GM18951 (cell line): ENCODE measurements at regions not wholly inside any gene's neighbourhood (a gene's known extent, or its start where the extent isn't known, plus 50 kb on each side); places are given as distances from the start of the nearest gene placed in this dataset.
"Not testable (repeated sequence)": the region's sequence is repeated elsewhere in the genome, so short reads cannot be mapped to it uniquely, and the experiment has no call there.

Experiments used
- POLR2A ChIP-seq: IDR thresholded peaks from 4 replicates; pipeline ENCODE4 v1.6.1; 2011; ENCODE audit warnings: mild to moderate bottlenecking; ENCODE audit not compliant: insufficient read length, insufficient read depth; ENCODE audit errors: extremely low read depth
- in situ Hi-C: fragments of 300-500 bp; cut with MboI; formaldehyde crosslinking; loops from one replicate; pipeline ENCODE4 v1.12.0; 2022; ENCODE audit warnings: low sequenced_read_pairs, mixed read lengths, inconsistent platforms; ENCODE audit not compliant: unreplicated experiment

GRCh38 chr20:17822540-17823408, 123.0 kb downstream of the BANF2 start:
- no peak for TF ChIP-seq POLR2A
- in situ Hi-C loops: no loop called here

- TF ChIP-seq POLR2A: no peak
- in situ Hi-C loops: no loop called here
Observed at GRCh38 chr20:17822039-17822438, 122.3 kb downstream of the BANF2 start.

- in situ Hi-C loops: not testable (repeated sequence)
Observed at GRCh38 chr20:17821606-17822005, 121.8 kb downstream of the BANF2 start.

GRCh38 chr20:17819395-17820093, 119.8 kb downstream of the BANF2 start:
- in situ Hi-C loops: no loop called here
- no peak for TF ChIP-seq POLR2A

- in situ Hi-C loops: no loop called here
- TF ChIP-seq POLR2A: no peak
Observed at GRCh38 chr20:17818187-17818586, 118.4 kb downstream of the BANF2 start.

GRCh38 chr20:17816804-17817587, 117.2 kb downstream of the BANF2 start:
- TF ChIP-seq POLR2A: no peak
- in situ Hi-C loops: no loop called here

- in situ Hi-C loops: no loop called here
Observed at GRCh38 chr20:17811628-17811965, 111.8 kb downstream of the BANF2 start.

GRCh38 chr20:17810847-17811627, 111.3 kb downstream of the BANF2 start:
- in situ Hi-C loops: no loop called here
- no peak for TF ChIP-seq POLR2A

More at GRCh38 chr20:17811628-17811965, 111.8 kb downstream of the BANF2 start:
- TF ChIP-seq POLR2A: no peak

- in situ Hi-C loops: no loop called here
- no peak for TF ChIP-seq POLR2A
Observed at GRCh38 chr20:17810062-17810631, 110.4 kb downstream of the BANF2 start.

GRCh38 chr20:17809362-17810061, 109.7 kb downstream of the BANF2 start:
- in situ Hi-C loops: no loop called here
- no peak for TF ChIP-seq POLR2A

GRCh38 chr20:17808782-17809181, 109.0 kb downstream of the BANF2 start:
- TF ChIP-seq POLR2A: no peak
- in situ Hi-C loops: no loop called here

- no peak for TF ChIP-seq POLR2A
- in situ Hi-C loops: no loop called here
Observed at GRCh38 chr20:17808357-17808756, 108.6 kb downstream of the BANF2 start.
